Pancreas (tissue), 10 donors: ENCODE measurements at regions not wholly inside any gene's neighbourhood (a gene's known extent, or its start where the extent isn't known, plus 50 kb on each side); places are given as distances from the start of the nearest gene placed in this dataset.

ENCODE experiments used
- ATAC-seq, 4 donors: fragments of 200-7000 bp; cut with Tn5 transposase; one replicate each; pipeline versions ENCODE4 v1.8.0 to v1.9.1; 2020; ENCODE audit warnings: mild to moderate bottlenecking in 4 of 4, moderate library complexity in 4 of 4
- DNase-seq, 6 donors: peaks; one replicate each; pipeline ENCODE4 v3.0.0-alpha.2; 2020
- FAIRE-seq: peaks from 2 replicates; lab custom pipeline; 2012; peaks lifted over from hg19 to GRCh38; lab: Jason Lieb, UNC
- H3K27ac ChIP-seq, 4 donors: fragments of 200-600 bp; sonication (generic); 1 replicate in 3 of 4; 2 replicates in 1 of 4; pipeline versions ENCODE4 v1.5.0 to v1.8.0; 2020
- H3K27me3 ChIP-seq, 4 donors: fragments of 200-600 bp; one replicate each; pipeline ENCODE4 v1.8.0; 2021
- H3K36me3 ChIP-seq, 3 donors: fragments of 200-600 bp; sonication (generic) in 1 of 3; one replicate each; pipeline versions ENCODE4 v1.5.0 to v1.8.0; 2020 to 2021
- H3K4me1 ChIP-seq, 3 donors: fragments of 200-600 bp; one replicate each; pipeline ENCODE4 v1.8.0; 2021
- H3K4me3 ChIP-seq, 4 donors: fragments of 200-600 bp; sonication (generic) in 2 of 4; one replicate each; pipeline versions ENCODE4 v1.5.0 to v1.8.0; 2020 to 2021
- H3K9me3 ChIP-seq, 4 donors: fragments of 200-600 bp; one replicate each; pipeline ENCODE4 v1.8.0; 2021
- WGBS, 2 donors: extraction: QIAGEN DNeasy Blood & Tissue Kit; methylation state at CpG; one replicate each; pipeline ENCODE4 v1.1.7; 2013; 5-methylcytosine and 5-hydroxymethylcytosine counted together
- intact Hi-C, 3 donors: fragments of 100-400 bp; cut with DNase I; formaldehyde crosslinking; loops; one replicate each; pipeline versions ENCODE4 v1.11.1 to v1.14.2; 2022
- TF ChIP-seq, protein P1 (sequence below), 4 donors: fragments of 200-600 bp; sonication (generic) in 3 of 4; IDR thresholded peaks; one replicate each; pipeline versions ENCODE4 v1.5.0 to v1.8.0; 2021; ENCODE audit warnings: antibody characterized with exemption in 4 of 4
- donor health status: healthy with polysubstance abuse.
- donor health status: DM: no; HTN: no; CAD: no; lungs with moderate emphysema.
- donor health status: DM: no; HTN: no; CAD: no.
- donor health status: control.
- donor health status: control.
- donor health status: Bipolar disorder and iron deficiency.
- donor health status: DM: yes; HTN: yes; CAD: no.
- donor health status: DM: no; HTN: no; CAD: no.
- donor health status: DM: no; HTN: no; CAD: no.
- donor health status: DM: yes; HTN: yes; CAD: no.

DNA sequence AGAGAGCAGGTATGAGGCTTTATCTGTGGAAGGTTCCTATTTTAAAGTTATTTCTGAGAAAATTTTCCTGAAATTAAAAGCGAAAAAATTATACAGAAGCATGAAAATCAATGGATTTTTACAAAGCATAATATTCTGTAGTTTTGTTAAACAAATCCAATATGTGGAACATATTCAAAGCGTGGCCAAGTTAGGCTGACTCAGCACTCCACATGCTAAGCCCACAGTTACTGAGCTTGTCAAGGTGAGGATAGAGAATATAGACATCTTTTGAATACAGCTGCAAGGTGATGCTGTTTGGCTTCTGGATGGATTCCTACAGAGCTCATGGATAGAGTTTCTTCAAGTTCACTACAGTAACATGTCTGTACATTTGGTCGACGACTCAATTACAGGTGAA, 302.5 kb downstream of the C3orf38 start:
- DNase-seq, result no peak
- intact Hi-C loops, result no loop called here
- Histone ChIP-seq H3K4me3 (no peak overlapping the region), H3K36me3 (no peaks in the 10 kb centered on the region), H3K4me1 (no peaks in the 10 kb centered on the region), H3K27me3 (no peaks in the 10 kb centered on the region), H3K27ac (no peak overlapping the region), H3K9me3 (no peaks in the 10 kb centered on the region)
- ATAC-seq, result no peak
- TF ChIP-seq, protein P1, sequence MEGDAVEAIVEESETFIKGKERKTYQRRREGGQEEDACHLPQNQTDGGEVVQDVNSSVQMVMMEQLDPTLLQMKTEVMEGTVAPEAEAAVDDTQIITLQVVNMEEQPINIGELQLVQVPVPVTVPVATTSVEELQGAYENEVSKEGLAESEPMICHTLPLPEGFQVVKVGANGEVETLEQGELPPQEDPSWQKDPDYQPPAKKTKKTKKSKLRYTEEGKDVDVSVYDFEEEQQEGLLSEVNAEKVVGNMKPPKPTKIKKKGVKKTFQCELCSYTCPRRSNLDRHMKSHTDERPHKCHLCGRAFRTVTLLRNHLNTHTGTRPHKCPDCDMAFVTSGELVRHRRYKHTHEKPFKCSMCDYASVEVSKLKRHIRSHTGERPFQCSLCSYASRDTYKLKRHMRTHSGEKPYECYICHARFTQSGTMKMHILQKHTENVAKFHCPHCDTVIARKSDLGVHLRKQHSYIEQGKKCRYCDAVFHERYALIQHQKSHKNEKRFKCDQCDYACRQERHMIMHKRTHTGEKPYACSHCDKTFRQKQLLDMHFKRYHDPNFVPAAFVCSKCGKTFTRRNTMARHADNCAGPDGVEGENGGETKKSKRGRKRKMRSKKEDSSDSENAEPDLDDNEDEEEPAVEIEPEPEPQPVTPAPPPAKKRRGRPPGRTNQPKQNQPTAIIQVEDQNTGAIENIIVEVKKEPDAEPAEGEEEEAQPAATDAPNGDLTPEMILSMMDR (IDR thresholded peaks at IDR 0.05), result no peak
- WGBS, 2 donors, result 75 to 80% methylated on average over 4 of the region's 4 CpGs
- FAIRE-seq, result no peak

DNA sequence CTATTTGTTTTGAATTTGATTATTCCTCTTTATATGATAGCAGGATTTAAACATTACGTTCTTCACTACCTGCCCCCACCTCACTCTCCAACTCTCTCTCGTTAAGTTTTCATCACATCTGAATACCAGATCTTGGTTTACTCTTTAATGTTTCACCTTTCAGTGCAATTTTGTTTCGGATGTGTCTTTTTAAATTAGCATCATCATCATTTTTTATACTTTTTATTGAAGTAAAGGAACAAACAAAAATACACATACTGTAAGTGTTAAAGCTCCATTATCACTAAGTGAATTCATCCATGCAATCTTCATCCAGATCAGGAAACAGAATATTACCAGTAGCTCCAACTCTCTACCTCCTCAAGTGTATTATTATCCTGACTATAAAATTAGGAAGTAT, 310.6 kb downstream of the C3orf38 start:
- Histone ChIP-seq H3K27ac (no peak overlapping the region), H3K9me3 (no peaks in the 10 kb centered on the region), H3K4me3 (no peak overlapping the region), H3K4me1 (no peaks in the 10 kb centered on the region), H3K36me3 (no peaks in the 10 kb centered on the region), H3K27me3 (no peaks in the 10 kb centered on the region)
- intact Hi-C loops, result no loop called here
- TF ChIP-seq, protein P1 (IDR thresholded peaks at IDR 0.05), result no peak
- FAIRE-seq (no peak), ATAC-seq (no peak), DNase-seq (no peak)
- WGBS, 2 donors, result 60 to 68% methylated on average over 3 of the region's 3 CpGs

DNA sequence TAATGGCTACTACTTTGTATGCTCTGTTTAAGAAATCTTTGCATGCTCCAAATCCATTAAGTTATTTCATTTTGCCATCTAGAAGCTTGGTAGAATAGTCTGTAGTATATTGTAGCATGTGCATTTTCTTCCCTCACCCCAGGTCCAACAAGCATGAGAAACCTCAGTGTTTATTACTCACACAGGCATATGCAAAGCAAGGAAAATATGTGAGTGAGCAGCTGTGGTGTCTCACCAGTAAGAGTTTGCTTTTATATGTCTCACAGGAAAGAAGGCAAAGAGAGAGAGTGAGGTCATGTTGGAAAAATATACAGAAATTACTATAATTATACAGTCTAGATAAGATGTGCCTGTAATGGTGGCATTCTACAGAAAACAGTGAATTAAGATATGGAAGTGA, 312.5 kb downstream of the C3orf38 start:
- intact Hi-C loops, result no loop called here

DNA sequence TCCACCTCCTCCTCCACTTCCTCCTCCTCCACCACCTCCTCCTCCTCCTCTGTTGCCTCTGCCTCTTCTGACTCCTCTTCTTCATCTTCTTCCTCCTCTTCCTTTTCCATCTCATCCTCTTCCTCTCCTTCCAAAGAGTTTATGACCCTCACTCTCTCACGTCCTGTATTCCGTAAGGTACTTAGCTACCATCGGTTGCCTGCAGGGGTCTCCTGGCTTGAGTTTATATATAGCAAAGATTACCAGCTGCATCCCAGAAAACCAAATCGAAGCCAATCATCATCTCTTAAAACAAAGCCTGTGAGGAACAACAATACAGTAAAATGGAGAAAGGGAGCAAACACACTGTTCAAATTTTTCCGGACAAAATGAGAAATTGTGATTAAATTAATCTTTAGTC, 317.4 kb downstream of the C3orf38 start:
- no peak for ATAC-seq
- Histone ChIP-seq H3K4me3 (no peak overlapping the region), H3K4me1 (no peaks in the 10 kb centered on the region), H3K27ac (no peak overlapping the region), H3K27me3 (no peaks in the 10 kb centered on the region), H3K9me3 (no peaks in the 10 kb centered on the region), H3K36me3 (no peaks in the 10 kb centered on the region)
- intact Hi-C loops, result no loop called here
- no peak for DNase-seq
- no peak for FAIRE-seq
- TF ChIP-seq, protein P1 (IDR thresholded peaks at IDR 0.05), result no peak
- 67 to 72% methylated on average over 5 of the region's 5 CpGs for WGBS, 2 donors

More for the DNA sequence above, 312.5 kb downstream of the C3orf38 start:
- Histone ChIP-seq H3K27ac (no peak overlapping the region), H3K4me3 (no peak overlapping the region), H3K9me3 (no peaks in the 10 kb centered on the region), H3K4me1 (no peaks in the 10 kb centered on the region), H3K27me3 (no peaks in the 10 kb centered on the region), H3K36me3 (no peaks in the 10 kb centered on the region)
- DNase-seq (no peak), FAIRE-seq (no peak), ATAC-seq (no peak)
- TF ChIP-seq, protein P1 (IDR thresholded peaks at IDR 0.05), result no peak

DNA sequence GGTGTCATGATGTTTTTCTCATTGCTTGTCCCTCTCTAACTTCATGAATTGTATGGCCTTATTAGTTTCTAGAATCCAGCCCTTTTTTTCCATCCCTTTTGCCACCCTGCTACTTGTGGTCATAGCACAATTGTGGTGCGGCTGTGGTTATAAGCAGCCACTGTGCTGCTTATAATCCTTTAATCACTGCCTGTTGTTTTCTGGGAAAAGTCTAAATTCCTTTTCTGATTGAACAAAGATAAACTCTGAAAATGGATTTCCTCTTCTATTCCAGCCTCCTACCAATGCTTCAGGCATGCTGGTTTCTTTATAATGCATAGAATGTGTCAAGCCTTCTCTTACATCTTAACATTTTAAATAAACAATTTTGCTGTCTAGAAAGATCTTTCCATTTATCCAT, 319.5 kb downstream of the C3orf38 start:
- H3K36me3 ChIP-seq, result no peaks in the 10 kb centered on the region
- TF ChIP-seq, protein P1 (IDR thresholded peaks at IDR 0.05), result no peak
- H3K4me1 ChIP-seq, result no peaks in the 10 kb centered on the region
- ATAC-seq (no peak), DNase-seq (no peak), FAIRE-seq (no peak)
- 93 to 94% methylated on average over 1 of the region's 1 CpG for WGBS, 2 donors
- H3K9me3 ChIP-seq, result no peaks in the 10 kb centered on the region
- H3K27me3 ChIP-seq, result no peaks in the 10 kb centered on the region
- no peak overlapping the region for H3K27ac ChIP-seq
- intact Hi-C loops, result no loop called here
- H3K4me3 ChIP-seq, result no peak overlapping the region
